Activated T-cell treated with anti-CD3 and anti-CD28 coated beads, Interleukin-2, amount 50 U/mL, for 72 hours (primary cell): ENCODE measurements at regions not wholly inside any gene's neighbourhood (a gene's known extent, or its start where the extent isn't known, plus 50 kb on each side); places are given as distances from the start of the nearest gene placed in this dataset.

Experiments
- ATAC-seq, 2 donors: fragments of 150-1000 bp; cut with Tn5 transposase; replicated peaks in 1 of 2; 2 replicates each; pipeline ENCODE4 v1.10.0; 2021; ENCODE audit warnings: moderate library complexity in 2 of 2, mild to moderate bottlenecking in 1 of 2
- DNase-seq, 2 donors: peaks; one replicate each; pipeline ENCODE4 v3.0.0; 2021 to 2022; ENCODE audit warnings: mixed read lengths in 1 of 2
- H3K27ac Mint-ChIP-seq: one replicate; pipeline ENCODE4 v1.8.0; 2022; ENCODE audit warnings: mild to moderate bottlenecking, moderate library complexity, mixed read lengths
- H3K27me3 Mint-ChIP-seq: one replicate; pipeline ENCODE4 v1.8.0; 2022; ENCODE audit warnings: low read depth, mixed read lengths
- H3K36me3 Mint-ChIP-seq, 2 donors: one replicate each; pipeline ENCODE4 v1.8.0; 2022; ENCODE audit warnings: mixed read lengths in 2 of 2, mild to moderate bottlenecking in 1 of 2; ENCODE audit not compliant: insufficient read depth in 2 of 2
- H3K4me1 Mint-ChIP-seq: one replicate; pipeline ENCODE4 v1.8.0; 2022; ENCODE audit warnings: low read depth, mixed read lengths
- H3K4me3 Mint-ChIP-seq, 2 donors: one replicate each; pipeline ENCODE4 v1.8.0; 2022; ENCODE audit warnings: mild to moderate bottlenecking in 2 of 2, mixed read lengths in 2 of 2, moderate library complexity in 2 of 2
- H3K9me3 Mint-ChIP-seq, 2 donors: one replicate each; pipeline ENCODE4 v1.8.0; 2022; ENCODE audit warnings: mixed read lengths in 2 of 2

DNA sequence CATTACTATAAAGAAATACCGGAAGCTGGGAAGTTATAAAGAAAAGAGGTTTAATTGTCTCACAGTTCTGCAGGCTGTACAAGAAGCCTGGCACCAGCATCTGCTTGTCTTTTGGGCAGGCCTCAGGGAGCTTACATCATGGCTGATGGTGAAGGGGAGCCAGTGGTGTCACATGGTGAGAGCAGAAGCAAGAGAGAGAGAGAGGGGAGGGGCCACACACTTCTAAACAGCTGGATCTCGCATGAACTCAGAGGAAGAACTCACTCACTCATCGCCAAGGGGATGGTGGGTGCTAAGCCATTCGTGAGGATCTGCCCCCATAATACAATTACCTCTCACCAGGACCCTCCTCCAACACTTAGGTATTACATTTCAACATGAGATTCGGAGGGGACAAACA is 51.8 kb upstream of the ANKRD34C start:
- no peak overlapping the region for H3K4me3 Mint-ChIP-seq
- peaks cover 4 to 8% of the 10 kb centered on the region in 2 donors for H3K9me3 Mint-ChIP-seq

DNA sequence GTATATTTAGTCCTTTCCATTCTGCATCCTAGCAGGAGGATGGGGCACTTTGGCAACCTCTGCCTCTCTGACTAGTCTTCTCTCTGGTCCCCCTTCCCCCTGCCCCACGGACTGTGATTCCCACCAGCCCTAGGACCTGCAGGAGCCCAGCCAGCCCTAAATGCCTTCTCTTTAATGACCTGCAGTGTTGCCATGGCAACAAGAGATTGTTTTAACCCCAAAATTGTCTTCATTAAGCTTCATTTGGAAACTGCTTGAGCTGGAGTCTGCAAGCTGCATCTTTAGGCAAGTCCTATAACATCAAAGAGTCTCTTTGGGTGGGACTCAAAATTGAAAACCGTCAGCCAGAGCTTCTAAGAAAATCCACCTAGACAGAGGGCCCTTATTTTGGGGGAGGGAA is 59.7 kb upstream of the ANKRD34C start:
- H3K27me3 Mint-ChIP-seq: peaks cover 35% of the 10 kb centered on the region
- H3K4me1 Mint-ChIP-seq: no peaks in the 10 kb centered on the region
- H3K27ac Mint-ChIP-seq: no peak overlapping the region
- H3K36me3 Mint-ChIP-seq: no peaks in the 10 kb centered on the region
- DNase-seq (no peak), ATAC-seq (no peak)
- H3K9me3 Mint-ChIP-seq: no peaks in the 10 kb centered on the region
- no peak overlapping the region for H3K4me3 Mint-ChIP-seq

More for the DNA sequence above, 51.8 kb upstream of the ANKRD34C start:
- ATAC-seq (no peak), DNase-seq (no peak)
- no peaks in the 10 kb centered on the region for H3K36me3 Mint-ChIP-seq
- H3K27ac Mint-ChIP-seq: no peak overlapping the region
- no peaks in the 10 kb centered on the region for H3K4me1 Mint-ChIP-seq
- peaks cover 31% of the 10 kb centered on the region for H3K27me3 Mint-ChIP-seq

DNA sequence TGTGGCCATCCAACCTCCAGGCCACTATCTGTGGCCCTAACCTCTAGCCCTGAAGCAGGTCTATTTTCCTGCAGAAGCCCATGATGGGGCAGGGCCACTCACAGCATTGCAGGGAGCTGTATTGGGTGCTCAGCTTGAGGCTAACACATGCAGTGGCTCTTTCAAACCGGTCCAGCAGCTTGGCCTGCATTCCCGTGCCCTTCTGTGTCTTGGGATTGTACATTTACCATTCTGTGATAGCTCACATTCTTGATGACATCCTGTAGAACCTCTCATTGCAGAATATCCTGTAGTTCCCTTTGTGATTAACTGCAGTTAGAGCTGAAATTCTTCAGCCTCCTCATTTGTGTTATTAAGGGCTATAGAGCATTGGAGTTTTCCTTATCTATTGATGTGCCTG is 60.8 kb upstream of the ANKRD34C start:
- DNase-seq: no peak
- Mint-ChIP-seq H3K4me3 (no peak overlapping the region), H3K27me3 (peaks cover 35% of the 10 kb centered on the region), H3K9me3 (peaks cover 0 to 3% of the 10 kb centered on the region in 2 donors), H3K4me1 (no peaks in the 10 kb centered on the region), H3K27ac (no peak overlapping the region), H3K36me3 (no peaks in the 10 kb centered on the region)
- no peak for ATAC-seq

DNA sequence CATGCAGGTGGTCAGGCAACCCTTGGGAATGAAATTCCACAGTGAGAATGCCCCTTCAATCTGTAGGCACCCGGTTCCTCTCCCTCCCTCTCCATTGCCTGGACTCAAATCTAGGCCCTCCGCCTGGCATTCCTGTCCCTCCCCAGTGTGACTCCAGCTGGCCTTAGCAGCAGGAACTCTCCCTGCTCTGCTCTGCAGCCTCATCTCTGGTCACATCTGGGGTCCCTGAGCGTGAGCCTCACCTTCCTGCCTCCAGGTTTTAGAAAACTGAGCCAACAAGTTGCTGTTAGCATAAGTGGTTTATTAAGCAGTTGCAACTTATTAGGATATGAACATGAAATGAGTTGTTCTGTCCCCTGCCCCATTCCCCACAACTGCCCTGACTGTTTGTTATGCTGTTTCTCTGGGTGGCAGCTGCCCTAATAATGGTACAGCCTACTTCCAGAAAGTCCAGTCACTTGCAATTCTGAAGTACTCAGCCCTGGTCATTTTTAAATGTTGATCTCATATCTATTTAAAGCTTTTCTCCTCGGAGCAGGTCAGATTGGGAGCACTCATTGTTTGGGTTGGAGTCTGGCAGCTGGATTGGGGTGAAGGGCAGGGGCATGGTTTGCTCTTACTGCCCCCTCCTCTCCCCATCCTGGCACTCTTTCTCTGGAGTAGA is 63.0 kb upstream of the ANKRD34C start:
- Mint-ChIP-seq H3K27me3 (peaks cover 29% of the 10 kb centered on the region), H3K36me3 (no peaks in the 10 kb centered on the region), H3K4me1 (no peaks in the 10 kb centered on the region)

DNA sequence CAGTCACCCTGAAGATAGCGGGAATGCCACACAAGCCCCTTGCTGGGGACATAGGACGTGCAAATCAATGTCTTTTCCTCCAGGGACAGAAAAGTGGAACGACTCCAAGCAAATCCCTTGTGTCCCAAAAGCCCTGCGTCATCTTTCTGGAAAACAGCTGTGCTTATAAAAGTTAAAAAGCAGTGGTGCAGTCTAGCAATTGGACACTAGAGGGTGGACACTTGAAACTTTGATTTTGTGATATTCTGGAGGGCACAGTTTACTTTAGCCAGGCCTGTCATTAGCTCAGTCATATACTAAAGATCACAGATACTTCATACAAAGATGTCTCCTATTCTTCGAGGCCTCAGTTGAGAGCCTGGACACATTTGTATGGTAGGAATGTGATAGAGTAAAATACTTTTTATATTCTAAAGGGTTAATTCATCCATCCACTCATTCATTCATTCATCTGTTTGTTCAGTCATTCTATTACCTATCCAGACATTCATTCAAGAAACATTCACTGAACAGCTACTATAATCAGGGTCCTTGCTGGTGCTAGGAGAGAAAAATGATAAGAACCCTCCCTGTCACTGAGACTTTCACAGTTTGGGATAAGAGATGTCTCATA is 63.8 kb upstream of the ANKRD34C start:
- ATAC-seq: no peak
- no peak overlapping the region for H3K4me3 Mint-ChIP-seq
- no peaks in the 10 kb centered on the region for H3K36me3 Mint-ChIP-seq
- H3K4me1 Mint-ChIP-seq: no peaks in the 10 kb centered on the region
- peaks cover 32% of the 10 kb centered on the region for H3K27me3 Mint-ChIP-seq
- H3K9me3 Mint-ChIP-seq: peaks cover 0 to 3% of the 10 kb centered on the region in 2 donors
- H3K27ac Mint-ChIP-seq: no peak overlapping the region
- DNase-seq: no peak

More for the DNA sequence above, 63.0 kb upstream of the ANKRD34C start:
- DNase-seq: no peak
- Mint-ChIP-seq H3K4me3 (no peak overlapping the region), H3K27ac (no peak overlapping the region), H3K9me3 (peaks cover 0 to 3% of the 10 kb centered on the region in 2 donors)
- no peak for ATAC-seq

DNA sequence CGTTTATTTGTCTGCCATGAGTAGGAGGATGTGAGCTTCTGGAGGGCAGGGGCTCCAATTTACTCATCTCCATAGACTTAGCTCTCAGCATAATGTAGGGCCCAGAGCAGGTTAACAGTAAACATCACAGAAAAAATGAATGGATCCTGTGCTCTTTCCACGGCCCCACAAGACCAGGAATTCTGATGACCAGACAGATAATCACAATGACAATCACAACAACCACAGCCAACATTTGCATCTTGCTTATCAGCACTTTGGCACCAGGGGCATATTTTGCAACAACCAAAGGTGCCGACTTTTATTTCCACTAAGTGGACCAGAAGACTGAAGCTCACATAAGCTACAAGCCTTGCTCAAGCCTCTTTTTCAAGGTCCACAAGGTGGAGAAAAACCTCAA is 68.9 kb upstream of the ANKRD34C start:
- no peak overlapping the region for H3K27ac Mint-ChIP-seq
- H3K36me3 Mint-ChIP-seq: no peaks in the 10 kb centered on the region
- no peaks in the 10 kb centered on the region for H3K4me1 Mint-ChIP-seq
- ATAC-seq: no peak
- DNase-seq: no peak
- no peak overlapping the region for H3K4me3 Mint-ChIP-seq
- peaks cover 40% of the 10 kb centered on the region for H3K27me3 Mint-ChIP-seq
- peaks cover 0 to 3% of the 10 kb centered on the region in 2 donors for H3K9me3 Mint-ChIP-seq

DNA sequence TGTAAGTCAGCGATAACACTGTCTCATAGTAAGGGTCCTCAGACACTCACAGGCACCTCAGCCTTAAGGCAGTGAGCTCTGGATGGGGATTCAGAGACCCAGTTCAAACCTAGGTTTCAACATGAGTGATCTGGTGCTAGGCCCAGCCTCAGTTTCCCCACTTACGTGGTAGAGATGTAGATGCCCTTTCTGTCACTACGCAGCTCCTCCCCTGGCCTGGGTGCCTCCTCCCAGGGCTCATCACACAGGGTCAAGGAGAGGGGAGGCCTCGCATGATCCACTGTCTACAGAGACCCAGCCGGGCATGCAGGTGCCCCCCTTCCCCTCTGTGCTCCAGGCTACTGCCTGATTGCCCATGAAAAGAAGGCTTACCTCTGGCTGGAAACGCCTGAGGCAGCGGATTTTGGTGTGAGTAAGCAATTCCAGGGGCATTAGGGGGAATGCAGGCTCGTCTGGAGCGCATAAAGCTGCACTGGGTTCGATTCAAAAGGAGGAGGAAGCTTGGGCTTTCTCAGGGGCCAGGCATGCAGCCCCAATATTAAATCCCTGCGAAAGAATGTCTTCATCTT is 69.8 kb upstream of the ANKRD34C start:
- Mint-ChIP-seq H3K9me3 (peaks cover 0 to 3% of the 10 kb centered on the region in 2 donors), H3K27ac (no peak overlapping the region), H3K4me3 (no peak overlapping the region), H3K27me3 (peaks cover 43% of the 10 kb centered on the region), H3K4me1 (no peaks in the 10 kb centered on the region), H3K36me3 (no peaks in the 10 kb centered on the region)
- DNase-seq: no peak
- ATAC-seq: no peak

DNA sequence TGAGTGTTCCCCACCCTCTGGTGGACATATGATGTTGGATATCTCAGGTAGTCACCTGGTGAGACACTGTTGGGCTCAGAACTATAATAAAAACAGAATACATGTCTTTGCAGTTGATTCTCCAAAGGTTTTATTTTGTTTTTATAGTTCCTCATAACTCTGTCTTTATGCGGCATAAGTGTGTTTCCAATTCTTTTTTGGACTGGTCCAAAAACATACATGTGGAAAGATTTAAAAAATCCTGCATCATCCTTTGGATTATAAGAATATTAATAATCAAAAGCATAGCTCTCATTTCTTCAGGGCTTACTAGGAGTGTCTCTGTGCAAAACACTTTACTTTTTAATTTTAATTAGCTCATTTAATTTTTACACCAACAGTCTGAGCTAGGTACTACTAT is 71.0 kb upstream of the ANKRD34C start:
- H3K27ac Mint-ChIP-seq: no peak overlapping the region
- no peaks in the 10 kb centered on the region for H3K36me3 Mint-ChIP-seq
- no peak overlapping the region for H3K4me3 Mint-ChIP-seq
- no peaks in the 10 kb centered on the region for H3K9me3 Mint-ChIP-seq
- ATAC-seq (no peak), DNase-seq (no peak)
- peaks cover 47% of the 10 kb centered on the region for H3K27me3 Mint-ChIP-seq
- H3K4me1 Mint-ChIP-seq: no peaks in the 10 kb centered on the region

DNA sequence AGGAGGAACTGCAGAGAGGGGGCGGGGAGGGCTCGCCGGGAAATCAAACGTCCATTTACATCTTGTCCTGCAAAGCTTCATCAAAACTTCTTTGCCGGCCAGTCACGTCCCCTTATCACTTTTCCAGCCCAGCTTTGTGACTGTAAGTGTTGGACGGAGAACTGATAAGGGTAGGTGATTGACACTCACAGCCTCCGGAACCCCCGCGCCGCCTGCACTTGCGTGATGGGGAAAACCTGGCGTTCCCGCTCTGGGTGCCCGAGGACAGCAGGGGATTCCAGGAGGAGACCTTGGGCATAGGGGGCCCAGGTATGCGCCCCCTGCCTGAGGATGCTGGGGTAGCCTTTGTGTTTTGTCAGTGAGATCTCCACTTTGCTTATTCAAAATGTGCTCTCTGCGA is 72.8 kb upstream of the ANKRD34C start:
- DNase-seq (no peak), ATAC-seq (no peak)
- no peaks in the 10 kb centered on the region for H3K36me3 Mint-ChIP-seq
- no peaks in the 10 kb centered on the region for H3K4me1 Mint-ChIP-seq
- H3K27ac Mint-ChIP-seq: no peak overlapping the region
- peaks cover 54% of the 10 kb centered on the region for H3K27me3 Mint-ChIP-seq
- H3K9me3 Mint-ChIP-seq: no peaks in the 10 kb centered on the region
- no peak overlapping the region for H3K4me3 Mint-ChIP-seq

DNA sequence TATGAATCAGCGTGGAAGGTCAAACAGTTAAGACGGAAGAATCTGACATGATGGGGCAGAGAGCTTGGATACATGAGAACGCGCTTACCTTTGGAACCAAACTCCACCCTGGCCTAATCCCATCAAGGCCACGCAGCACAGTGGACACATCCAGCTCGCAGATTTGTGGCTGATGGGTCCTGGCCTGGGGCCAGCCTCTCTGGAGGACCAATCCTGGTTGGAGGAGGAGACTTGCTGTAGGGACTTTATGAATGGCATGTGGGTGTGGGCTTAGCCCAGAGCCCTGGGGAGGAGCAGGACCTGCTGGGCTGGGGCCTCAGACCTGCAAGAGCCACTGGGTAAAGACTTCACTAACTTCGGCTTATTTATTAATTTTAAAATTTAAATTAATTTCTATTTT is 73.4 kb upstream of the ANKRD34C start:
- ATAC-seq: no peak
- no peaks in the 10 kb centered on the region for H3K36me3 Mint-ChIP-seq
- H3K4me1 Mint-ChIP-seq: no peaks in the 10 kb centered on the region
- DNase-seq: no peak
- no peak overlapping the region for H3K4me3 Mint-ChIP-seq
- H3K27me3 Mint-ChIP-seq: peaks cover 53% of the 10 kb centered on the region
- H3K9me3 Mint-ChIP-seq: no peaks in the 10 kb centered on the region
- H3K27ac Mint-ChIP-seq: no peak overlapping the region

DNA sequence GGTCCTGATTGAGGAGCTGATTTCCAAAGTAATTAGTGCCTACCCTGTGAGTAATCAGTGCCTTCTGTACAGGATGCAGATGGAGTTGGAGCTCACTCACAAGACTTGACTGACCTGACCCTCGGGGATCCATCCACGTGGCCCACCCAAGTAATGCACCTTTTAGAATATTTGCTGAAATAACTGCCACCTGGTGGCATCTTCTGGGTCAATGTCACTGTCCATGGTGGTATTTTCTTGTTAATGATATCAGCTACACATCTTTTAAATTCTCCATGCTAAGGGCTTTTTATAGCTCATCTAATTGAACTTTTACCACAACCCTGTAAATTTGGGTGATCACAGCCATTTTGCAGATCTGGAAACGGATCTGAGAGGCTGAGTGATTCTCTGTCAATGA is 74.3 kb upstream of the ANKRD34C start:
- Mint-ChIP-seq H3K27me3 (peaks cover 45% of the 10 kb centered on the region), H3K36me3 (no peaks in the 10 kb centered on the region)

DNA sequence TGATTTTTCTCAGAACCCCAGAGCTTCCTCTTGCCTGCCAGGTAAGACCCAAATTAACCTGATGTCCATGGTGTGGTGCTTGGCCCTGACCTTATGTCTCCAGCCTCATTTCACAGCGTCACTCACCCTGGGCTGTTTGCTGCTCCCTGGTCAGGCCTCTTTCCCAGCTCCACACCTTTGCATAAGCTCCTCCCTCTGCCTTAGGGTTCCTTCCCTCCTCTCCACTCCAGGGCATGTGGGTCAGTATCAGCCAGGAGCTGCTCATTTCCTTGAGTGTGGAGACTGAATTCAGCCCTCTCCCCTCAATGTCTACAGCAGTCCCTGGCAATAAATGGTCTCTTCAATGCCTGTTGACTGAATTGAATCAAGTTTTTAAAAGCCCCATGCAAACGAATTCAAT is 75.6 kb upstream of the ANKRD34C start:
- Mint-ChIP-seq H3K4me1 (no peaks in the 10 kb centered on the region), H3K9me3 (no peaks in the 10 kb centered on the region), H3K36me3 (no peaks in the 10 kb centered on the region), H3K4me3 (no peak overlapping the region), H3K27me3 (peaks cover 55% of the 10 kb centered on the region), H3K27ac (no peak overlapping the region)
- DNase-seq (no peak), ATAC-seq (no peak)

More for the DNA sequence above, 74.3 kb upstream of the ANKRD34C start:
- DNase-seq (no peak), ATAC-seq (no peak)
- no peak overlapping the region for H3K27ac Mint-ChIP-seq
- H3K4me3 Mint-ChIP-seq: no peak overlapping the region
- no peaks in the 10 kb centered on the region for H3K4me1 Mint-ChIP-seq
- H3K9me3 Mint-ChIP-seq: no peaks in the 10 kb centered on the region

DNA sequence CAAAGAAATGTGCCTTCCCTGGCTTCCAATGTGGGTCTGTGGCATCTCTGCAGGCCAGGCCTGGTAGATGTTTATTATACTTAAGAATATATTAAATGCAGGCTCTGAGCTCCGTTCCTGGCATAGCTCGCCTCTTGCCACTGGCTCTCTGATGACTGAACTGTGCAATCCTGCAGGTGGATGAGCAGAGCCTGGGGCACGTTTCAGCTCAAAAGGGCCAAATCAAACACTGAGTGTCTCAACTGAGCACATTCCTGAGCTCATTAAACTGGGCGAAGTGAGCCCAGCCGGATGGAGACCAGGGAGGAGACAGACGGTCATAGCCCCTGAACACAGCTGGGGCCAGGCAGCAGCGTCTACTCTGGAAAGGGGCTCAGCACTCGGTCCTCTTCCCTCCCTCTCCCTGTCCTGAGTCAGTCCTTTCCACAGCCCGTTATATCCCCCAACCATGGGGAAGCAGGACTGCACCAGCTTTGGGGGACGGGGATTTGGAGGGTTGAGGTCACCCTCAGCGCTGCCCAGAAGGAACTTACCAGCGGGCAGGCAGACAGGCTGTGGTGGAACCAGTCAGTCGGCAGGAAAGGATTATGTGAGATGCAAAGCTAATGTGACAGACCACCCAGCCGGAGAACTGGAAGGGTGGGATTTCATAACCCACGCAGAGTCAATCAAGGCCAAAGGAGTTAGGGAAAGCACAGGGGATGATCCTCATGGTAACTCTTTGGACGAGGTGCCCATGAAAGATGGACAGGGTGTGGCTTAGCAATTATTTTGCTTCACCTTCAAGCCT is 77.4 kb upstream of the ANKRD34C start:
- no peak overlapping the region for H3K4me3 Mint-ChIP-seq
- H3K9me3 Mint-ChIP-seq: no peaks in the 10 kb centered on the region
- peaks cover 50% of the 10 kb centered on the region for H3K27me3 Mint-ChIP-seq
- ATAC-seq (no peak), DNase-seq (no peak)
- no peaks in the 10 kb centered on the region for H3K4me1 Mint-ChIP-seq
- no peak overlapping the region for H3K27ac Mint-ChIP-seq
- H3K36me3 Mint-ChIP-seq: no peaks in the 10 kb centered on the region
